GM12864 (cell line): ENCODE measurements at regions not wholly inside any gene's neighbourhood (a gene's known extent, or its start where the extent isn't known, plus 50 kb on each side); places are given as distances from the start of the nearest gene placed in this dataset.

Experiments used
- DNase-seq: peaks from one replicate; pipeline ENCODE4 v3.0.0-alpha.2; 2011; ENCODE audit warnings: low read depth
- H3K4me3 ChIP-seq: 2 replicates; pipeline ENCODE4 v1.5.1; 2011; ENCODE audit warnings: mild to moderate bottlenecking, low read depth, low read length, control low read depth
- CTCF ChIP-seq: IDR thresholded peaks from 2 replicates; pipeline ENCODE4 v1.5.1; 2011; ENCODE audit warnings: low read depth, mild to moderate bottlenecking, moderate library complexity, low read length, control low read depth, inconsistent platforms; ENCODE audit errors: missing control alignments

GRCh38 chr9:20256284-20256948 lies 365.9 kb downstream of the MLLT3 start:
- TF ChIP-seq CTCF: no peak
- no peak for DNase-seq
- no peak overlapping the region for H3K4me3 ChIP-seq

GRCh38 chr9:20255052-20255451 lies 367.2 kb downstream of the MLLT3 start:
- DNase-seq: no peak
- TF ChIP-seq CTCF: no peak
- no peak overlapping the region for H3K4me3 ChIP-seq

- no peak for TF ChIP-seq CTCF
- H3K4me3 ChIP-seq: no peak overlapping the region
- DNase-seq: no peak
These were observed 368.7 kb downstream of the MLLT3 start for GRCh38 chr9:20253635-20254034.

GRCh38 chr9:20252778-20253177 lies 369.5 kb downstream of the MLLT3 start:
- DNase-seq: no peak
- no peak overlapping the region for H3K4me3 ChIP-seq
- TF ChIP-seq CTCF: no peak

GRCh38 chr9:20250791-20251190 lies 371.5 kb downstream of the MLLT3 start:
- no peak overlapping the region for H3K4me3 ChIP-seq
- TF ChIP-seq CTCF: no peak
- no peak for DNase-seq

GRCh38 chr9:20244271-20244670 lies 378.0 kb downstream of the MLLT3 start:
- no peak for TF ChIP-seq CTCF
- no peak for DNase-seq
- H3K4me3 ChIP-seq: no peak overlapping the region

GRCh38 chr9:20243841-20244240 lies 378.5 kb downstream of the MLLT3 start:
- TF ChIP-seq CTCF: no peak
- no peak overlapping the region for H3K4me3 ChIP-seq
- DNase-seq: no peak
